DMS 273 treated with DMSO at 0.1 percent for 48 hours (cell line): ENCODE measurements at regions not wholly inside any gene's neighbourhood (a gene's known extent, or its start where the extent isn't known, plus 50 kb on each side); places are given as distances from the start of the nearest gene placed in this dataset.
A peak's percentile ranks its signal among the peaks of the same experiment; 100 is the strongest.

Experiments used
- DNase-seq: peaks from one replicate; lab custom pipeline; 2025; lab: John Stamatoyannopoulos, UW

DNA sequence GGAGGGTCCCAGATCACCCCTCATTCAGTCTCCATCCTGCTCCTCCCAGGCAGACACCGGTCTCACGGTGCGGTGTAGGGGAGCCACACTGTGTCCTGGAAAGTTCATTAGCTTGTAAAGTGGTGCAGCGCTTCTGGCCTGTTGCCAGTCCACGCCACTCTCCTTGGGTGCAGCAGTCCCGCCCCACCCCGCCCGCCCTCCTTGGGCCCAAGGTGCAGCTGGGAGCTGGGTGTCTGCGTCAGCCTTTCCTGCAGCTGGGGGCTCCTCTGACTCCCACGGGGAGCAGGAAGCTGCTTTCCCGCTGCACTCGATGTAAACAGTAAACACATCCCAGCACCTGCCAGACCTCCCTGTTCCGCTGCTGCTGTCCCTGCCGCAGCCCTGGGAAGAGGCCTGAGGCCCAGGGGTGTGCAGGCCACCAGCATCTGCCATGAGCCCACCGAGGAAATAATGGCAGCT lies 53.8 kb upstream of the ASB18 start:
- no peak for DNase-seq

- no peak for DNase-seq
These were observed 54.2 kb upstream of the ASB18 start for GRCh38 chr2:236318401-236318800.

DNA sequence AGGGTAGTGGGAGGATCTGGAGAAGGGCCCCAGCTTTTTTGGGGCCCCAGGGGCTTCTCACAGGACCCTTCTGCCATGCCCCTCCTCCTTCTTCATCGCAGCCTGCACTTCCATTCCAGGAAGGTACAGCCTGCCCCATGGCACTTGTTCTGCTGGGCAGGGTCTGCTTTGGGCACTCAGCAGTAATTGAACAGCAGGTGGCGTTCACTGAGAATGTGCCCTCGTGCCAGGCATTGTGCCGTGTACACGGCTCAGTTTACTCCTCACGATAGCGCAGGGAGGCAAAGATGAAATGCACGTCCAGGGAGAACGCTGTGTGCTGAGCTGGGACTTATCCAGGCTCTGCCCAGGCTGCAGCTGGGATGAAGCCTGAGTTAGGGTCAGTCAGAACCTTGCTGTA lies 54.8 kb upstream of the ASB18 start:
- DNase-seq = no peak

GRCh38 chr2:236321415-236321814 lies 57.2 kb upstream of the ASB18 start:
- DNase-seq = no peak

DNA sequence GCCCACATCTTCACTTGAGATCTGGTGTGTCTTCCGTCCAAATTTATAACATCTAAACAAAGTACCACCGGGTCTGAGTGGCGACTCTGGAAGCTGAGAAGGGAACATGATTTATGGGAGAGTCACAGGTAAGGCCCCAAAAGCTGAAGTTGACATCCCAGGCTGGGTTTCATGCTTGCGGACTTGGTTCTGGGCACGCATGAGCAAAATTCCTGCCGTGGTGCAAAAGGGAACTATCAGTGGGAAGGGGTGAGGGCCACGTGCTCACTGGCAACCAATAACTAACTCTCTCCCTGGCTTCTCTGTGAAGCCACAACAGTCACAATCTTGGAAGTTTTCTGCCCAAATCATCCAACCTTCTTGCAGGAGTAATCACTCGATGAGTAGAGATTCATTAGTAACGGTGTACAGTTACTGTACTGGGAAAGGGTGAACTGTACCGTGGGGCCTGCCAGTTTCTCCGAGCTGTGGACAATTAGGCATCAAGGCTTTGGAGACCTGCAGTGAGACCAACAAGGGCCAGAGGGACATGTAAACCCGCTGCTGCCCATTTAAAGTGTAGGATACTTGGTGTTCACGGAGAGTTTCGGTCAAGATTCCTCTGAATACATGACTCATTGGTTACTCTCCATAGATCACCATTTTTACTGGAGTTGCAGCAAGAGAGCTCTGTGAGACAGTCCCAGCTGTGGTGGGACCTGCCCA lies 69.4 kb upstream of the ASB18 start:
- no peak for DNase-seq

DNA sequence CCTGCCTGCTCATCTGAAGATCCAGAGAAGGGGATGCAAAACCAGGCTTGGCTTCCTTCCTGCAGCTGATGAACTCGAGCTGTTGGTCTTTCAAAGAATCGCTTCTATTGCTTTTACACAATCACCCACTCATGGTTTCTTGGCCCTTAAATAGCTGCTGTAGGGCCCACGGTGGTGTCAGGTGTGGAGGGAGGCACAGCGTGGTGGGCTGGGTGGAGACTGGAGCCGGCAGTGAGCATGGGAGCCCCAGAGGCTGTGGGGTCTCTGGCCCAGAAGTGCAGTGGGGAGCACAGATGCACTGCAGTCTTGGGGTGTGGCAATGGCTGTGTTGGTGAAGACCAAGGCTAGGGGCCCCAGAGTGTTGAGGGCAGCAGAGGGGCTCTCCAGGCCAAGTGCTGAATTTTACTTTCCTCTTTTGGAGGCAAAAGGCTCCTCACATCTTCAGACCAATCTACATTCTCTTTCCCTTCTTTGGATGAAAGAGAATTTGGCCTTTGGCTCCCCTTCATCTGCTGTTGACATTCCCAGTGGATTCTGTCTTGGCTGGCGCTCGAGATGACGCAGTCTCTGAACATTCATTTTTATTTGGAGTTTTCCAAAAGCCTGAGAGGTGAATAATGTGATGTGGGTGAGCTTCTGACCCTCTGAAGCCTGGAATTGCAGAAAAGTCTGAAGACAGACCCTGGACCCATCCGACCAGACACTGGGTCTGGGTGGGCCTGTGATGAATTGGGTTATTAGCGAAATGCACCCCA lies 70.1 kb upstream of the ASB18 start:
- no peak for DNase-seq

DNA sequence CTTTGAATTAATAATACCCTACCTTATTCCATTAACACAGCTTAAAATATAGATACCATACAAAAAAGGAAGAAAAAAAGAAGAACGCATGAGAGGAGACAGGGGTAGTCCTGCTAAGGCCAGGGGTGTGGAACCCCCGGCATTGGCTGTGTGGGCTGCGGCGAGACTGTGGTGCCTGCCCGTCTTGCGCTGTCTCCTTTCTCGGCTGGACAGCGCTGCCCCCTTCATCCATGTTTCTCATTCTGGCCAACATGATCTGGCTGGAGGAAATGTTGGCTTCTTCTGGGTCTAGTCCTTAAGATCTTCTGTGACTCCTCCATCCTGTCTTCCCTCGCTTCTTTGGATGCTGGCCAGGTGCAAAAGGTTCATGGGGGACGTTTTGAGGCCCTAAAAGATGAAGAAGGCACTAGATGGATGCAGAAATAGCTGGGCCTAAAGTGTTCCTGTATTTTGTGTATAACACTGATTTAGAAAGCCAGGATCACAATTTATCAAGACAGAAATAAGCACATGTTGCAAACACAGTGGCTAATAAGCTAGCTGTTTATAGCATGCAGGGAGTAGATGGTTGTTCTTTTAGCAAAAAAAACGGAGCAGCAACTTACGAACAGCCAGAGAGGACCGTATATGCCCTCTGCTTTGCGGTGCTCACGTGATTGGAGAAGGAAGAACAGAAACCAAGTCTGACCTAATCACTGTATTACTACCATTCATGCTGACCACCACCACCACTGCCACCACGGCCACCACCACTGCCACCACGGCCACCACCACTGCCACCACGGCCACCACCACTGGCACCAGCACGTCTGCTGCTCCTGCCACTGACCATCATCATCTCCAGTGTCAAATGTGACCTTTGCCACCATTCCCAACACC lies 71.7 kb upstream of the ASB18 start:
- DNase-seq = no peak

DNA sequence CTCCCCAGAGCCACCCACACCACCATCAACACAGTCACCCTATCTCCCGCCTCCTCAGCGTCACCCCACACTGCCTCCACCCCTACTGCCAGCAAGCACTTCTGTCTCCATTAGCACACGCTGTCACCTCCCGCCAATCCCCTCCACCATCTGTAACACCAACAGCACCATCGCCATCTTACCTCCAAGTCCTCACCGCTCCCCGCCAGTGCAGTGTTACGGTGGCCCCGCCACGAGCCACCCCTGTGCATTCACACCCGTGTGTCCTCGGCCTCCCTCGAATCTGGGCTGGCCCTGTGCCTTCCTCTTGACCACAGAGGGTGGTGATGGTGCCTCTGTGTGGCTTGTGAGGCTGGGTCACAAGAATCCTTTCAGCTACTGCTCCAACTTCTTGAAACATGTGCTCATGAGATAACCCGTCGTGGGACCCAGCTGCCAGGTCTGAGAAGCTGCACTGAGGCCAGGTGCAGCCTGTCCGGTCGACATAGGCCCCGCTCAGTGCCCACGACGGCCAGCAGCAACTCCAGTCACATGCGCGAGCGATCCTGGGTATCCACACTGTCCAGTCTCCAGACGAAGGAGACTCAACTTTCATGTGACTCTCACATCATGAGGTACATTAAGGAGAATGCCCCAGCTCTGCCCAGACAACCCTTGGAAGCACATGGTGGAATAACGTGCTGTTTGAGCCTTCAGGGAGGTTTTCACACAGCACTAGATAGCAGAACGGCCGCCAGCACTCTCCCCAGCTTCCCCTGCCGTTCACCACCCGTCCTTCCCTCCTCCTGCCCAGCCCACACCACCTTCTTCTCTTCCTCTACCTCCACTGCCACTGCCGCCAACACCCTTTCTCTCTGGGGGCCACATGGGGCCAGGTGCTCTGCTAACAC lies 72.6 kb upstream of the ASB18 start:
- no peak for DNase-seq

- DNase-seq = no peak
These were observed 73.5 kb upstream of the ASB18 start for GRCh38 chr2:236337465-236338325.

- DNase-seq = no peak
These were observed 74.4 kb upstream of the ASB18 start for GRCh38 chr2:236338495-236339184.

DNA sequence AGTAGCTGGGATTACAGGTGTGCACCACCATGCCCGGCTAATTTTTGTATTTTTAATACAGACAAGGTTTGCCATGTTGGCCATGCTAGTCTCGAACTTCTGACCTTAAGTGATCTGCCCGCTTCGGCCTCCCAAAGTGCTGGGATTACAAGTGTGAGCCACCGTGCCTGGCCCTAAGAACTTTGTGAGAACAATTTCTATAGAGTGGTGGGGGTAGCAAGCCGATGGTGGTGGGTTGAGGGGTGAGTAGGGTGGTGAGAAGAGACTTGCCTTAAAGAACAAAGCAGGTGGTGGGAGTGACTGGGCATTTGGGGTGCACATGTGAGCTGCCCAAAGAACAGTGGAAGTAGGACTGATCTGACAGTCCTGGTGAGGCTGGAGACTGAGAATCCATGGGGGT lies 76.0 kb upstream of the ASB18 start:
- DNase-seq = no peak

DNA sequence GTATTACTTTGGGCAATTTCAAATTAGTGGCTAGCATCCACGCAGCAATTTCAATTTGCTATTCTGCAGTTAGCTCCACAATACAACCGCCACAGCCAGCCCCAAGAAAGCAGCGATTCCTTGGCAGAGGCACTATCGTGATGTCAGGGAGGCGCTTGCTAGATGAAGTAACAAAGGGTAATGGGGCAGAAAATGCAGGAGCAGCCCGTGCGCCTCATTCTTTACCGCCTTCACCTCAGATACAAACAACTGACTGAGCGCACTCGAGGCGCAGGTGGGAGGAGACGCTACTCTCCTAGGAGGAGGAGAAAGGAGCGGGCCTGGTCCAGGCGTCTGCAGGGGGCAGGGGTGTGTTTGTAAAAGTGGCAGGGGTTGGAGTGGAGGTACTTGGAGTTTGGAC lies 76.9 kb upstream of the ASB18 start:
- DNase-seq = no peak

- no peak for DNase-seq
These were observed 77.5 kb upstream of the ASB18 start for GRCh38 chr2:236341721-236342120.

GRCh38 chr2:236342507-236342906 lies 78.3 kb upstream of the ASB18 start:
- no peak for DNase-seq

DNA sequence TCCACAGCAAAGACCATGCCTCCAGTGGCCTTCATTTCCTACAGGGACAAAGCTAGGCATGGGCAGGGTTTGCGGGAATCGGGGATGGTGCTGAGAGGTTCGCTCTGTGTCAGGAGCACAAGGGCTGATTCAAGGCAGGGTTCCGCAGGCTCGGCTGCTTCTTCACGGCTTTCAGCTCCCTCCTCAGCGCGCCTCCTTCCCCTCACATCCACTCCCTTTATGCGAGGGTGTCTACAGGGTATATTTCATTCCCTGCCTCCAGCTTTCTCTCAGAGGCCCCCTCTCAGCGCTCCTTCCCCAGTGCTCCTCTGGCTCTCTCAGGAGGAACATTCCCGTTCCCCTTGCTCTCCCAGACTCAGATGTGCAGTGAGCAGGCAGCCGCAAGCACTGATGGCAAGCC lies 78.7 kb upstream of the ASB18 start:
- DNase-seq = no peak

DNA sequence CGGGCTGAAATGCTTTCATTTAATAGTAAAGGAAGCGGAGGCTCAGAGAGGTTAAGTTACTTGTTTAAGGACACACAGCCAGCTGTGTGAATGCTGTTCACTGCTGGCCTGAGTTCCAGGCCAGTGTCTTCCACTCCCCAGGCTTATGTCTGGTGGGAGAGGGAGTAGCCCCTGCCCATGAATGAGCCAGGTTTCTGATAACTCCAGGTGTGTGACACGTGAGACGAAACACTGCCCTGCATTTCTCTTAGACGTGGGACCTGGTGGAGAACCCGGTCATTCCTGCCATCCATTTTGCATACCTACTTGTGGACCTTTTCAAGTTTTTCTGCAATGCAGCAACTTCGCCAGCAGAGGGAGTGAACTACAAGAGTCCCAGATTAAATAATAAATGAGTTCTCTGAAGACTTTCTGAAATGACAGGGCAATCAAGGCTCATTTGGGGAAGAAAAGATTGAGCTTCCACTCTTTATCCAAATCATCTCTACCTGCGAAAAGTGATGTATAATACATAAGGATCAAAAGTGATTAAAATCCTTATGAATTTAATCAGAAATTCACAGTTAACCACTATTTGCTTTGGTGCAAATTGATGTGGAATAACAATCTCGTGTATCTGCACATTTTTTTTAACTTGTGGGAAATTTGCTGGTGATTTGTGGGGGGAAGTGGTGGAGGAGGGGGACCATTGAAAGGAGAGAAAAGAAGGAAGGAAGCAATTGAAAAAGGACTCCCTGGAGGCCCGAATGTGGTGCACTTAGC lies 79.4 kb upstream of the ASB18 start:
- DNase-seq = peak; percentile 51

GRCh38 chr2:236344446-236344845 lies 80.2 kb upstream of the ASB18 start:
- DNase-seq = no peak

- no peak for DNase-seq
These were observed 81.0 kb upstream of the ASB18 start for GRCh38 chr2:236345081-236345714.

DNA sequence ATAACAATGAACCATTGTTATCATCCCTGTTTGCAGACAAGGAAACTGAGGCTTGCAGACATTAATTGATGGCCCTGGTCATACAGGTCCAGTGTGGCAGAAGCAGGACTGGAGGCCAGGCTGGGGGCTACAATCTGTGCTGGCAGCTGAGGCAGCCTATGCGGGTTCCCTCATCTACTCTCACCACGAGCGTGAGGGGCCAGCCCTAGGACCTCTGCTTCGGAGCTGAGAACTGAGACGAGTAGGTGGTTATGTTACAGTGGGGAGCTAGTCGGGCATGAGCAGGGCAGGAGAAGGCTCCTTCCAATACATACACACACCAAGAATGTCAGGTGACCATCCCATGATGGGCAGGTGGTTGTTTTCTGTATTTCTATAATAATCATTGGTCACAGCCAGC lies 82.2 kb upstream of the ASB18 start:
- DNase-seq = no peak
